ENCODE measurements at regions not wholly inside any gene's neighbourhood (a gene's known extent, or its start where the extent isn't known, plus 50 kb on each side); places are given as distances from the start of the nearest gene placed in this dataset.

DNA sequence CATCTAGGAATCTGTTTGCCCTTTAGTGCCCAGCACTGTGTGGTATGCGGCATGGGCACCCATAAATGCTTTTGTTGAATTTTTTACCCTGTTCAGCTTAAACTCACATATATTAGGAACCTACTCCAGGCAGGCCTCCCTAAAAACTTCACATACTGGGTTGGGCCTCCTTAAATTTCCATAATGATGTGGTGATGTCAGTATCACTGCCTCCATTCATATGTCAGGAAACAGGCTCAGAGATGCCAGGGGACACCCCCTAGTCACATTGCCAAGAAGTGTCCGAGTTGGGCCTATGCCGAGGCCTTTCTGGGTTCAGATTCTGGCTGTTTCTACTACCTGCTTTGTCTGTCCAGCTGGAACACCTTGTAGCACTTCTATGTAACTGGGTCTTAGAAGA, 55.7 kb upstream of the RUNX3 start:
- DNase-seq, result no peak
- BruUV-seq (replicated peaks), result no TSS peak
- Histone ChIP-seq H3K27ac (no peak overlapping the region), H3K9me2 (ENCODE audit: insufficient read depth) (no peaks in the 10 kb centered on the region), H3F3A (ENCODE audit: insufficient read depth, low read depth) (no peaks in the 10 kb centered on the region), H4K20me1 (ENCODE audit: insufficient read depth) (no peaks in the 10 kb centered on the region), H3K27me3 (ENCODE audit: insufficient read depth, low read depth) (no peaks in the 10 kb centered on the region), H3K4me3 (no peak overlapping the region), H3K9me3 (ENCODE audit: insufficient read depth, low read depth) (no peaks in the 10 kb centered on the region), H3K4me1 (replicated peaks; ENCODE audit: insufficient read depth) (no peaks in the 10 kb centered on the region), H3K4me2 (no peak overlapping the region), H2AFZ (no peak overlapping the region), H3K36me3 (ENCODE audit: low read depth) (no peaks in the 10 kb centered on the region), H3K79me2 (ENCODE audit: low read depth) (no peaks in the 10 kb centered on the region)
- CTCF ChIA-PET, result no interaction called here
- intact Hi-C loops (cut with micrococcal nuclease; ENCODE audit: unreplicated experiment), result no loop called here
- TF ChIP-seq CTCF (conservative IDR thresholded peaks at IDR 0.05), result no peak
- no peak for TF ChIP-seq EZH2 (IDR thresholded peaks at IDR 0.05; ENCODE audit: low read depth)
- POLR2A ChIA-PET (ENCODE audit: unreplicated experiment), result no interaction called here

DNA sequence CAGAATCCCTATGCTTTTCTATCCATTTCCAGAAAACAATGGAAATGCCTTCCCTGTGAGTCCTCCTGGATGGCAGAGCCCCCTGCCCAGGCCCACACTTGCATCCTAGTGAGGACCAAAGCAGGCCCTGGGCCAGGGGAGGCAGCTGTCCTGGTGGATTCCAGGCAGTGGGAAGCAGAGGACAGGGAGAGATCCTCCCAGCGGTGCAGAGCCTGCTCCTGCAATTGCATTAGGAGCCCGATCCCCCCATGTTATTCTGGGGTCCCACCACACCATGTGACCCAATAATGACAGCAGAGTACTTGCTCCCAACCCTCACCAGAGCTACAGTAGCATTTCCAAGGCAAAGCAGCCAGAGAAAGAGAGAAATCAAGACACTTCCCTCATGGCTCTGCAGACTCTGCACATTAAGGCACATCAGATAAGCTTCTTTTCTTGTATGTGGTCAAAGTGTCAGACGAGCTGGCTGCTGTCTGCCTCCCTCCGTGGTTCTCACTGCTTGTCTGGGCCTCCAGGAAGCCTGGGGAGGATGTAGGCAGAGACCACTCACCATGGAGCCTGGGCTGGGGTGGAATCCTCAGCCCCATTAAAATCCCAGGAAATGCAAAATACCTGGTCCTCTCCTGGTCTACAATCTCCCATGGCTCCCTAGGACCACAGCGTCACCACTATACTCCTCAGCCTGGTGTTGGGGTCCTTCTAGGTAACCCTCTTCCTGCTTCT, 54.9 kb upstream of the RUNX3 start:
- no peaks in the 10 kb centered on the region for H3K9me3 ChIP-seq (ENCODE audit: insufficient read depth, low read depth)
- H4K20me1 ChIP-seq (ENCODE audit: insufficient read depth), result no peaks in the 10 kb centered on the region
- H3K4me3 ChIP-seq, result no peak overlapping the region
- no peak overlapping the region for H2AFZ ChIP-seq
- POLR2A ChIA-PET (ENCODE audit: unreplicated experiment), result no interaction called here
- H3K36me3 ChIP-seq (ENCODE audit: low read depth), result no peaks in the 10 kb centered on the region
- H3K4me2 ChIP-seq, result no peak overlapping the region
- no TSS peak for BruUV-seq (replicated peaks)
- no peak for DNase-seq
- H3F3A ChIP-seq (ENCODE audit: insufficient read depth, low read depth), result no peaks in the 10 kb centered on the region
- TF ChIP-seq CTCF (conservative IDR thresholded peaks at IDR 0.05) (no peak), EZH2 (IDR thresholded peaks at IDR 0.05; ENCODE audit: low read depth) (no peak)
- no peaks in the 10 kb centered on the region for H3K4me1 ChIP-seq (replicated peaks; ENCODE audit: insufficient read depth)
- H3K27ac ChIP-seq, result no peak overlapping the region
- CTCF ChIA-PET, result no interaction called here
- intact Hi-C loops (cut with micrococcal nuclease; ENCODE audit: unreplicated experiment), result no loop called here
- no peaks in the 10 kb centered on the region for H3K9me2 ChIP-seq (ENCODE audit: insufficient read depth)
- H3K79me2 ChIP-seq (ENCODE audit: low read depth), result no peaks in the 10 kb centered on the region
- H3K27me3 ChIP-seq (ENCODE audit: insufficient read depth, low read depth), result no peaks in the 10 kb centered on the region

DNA sequence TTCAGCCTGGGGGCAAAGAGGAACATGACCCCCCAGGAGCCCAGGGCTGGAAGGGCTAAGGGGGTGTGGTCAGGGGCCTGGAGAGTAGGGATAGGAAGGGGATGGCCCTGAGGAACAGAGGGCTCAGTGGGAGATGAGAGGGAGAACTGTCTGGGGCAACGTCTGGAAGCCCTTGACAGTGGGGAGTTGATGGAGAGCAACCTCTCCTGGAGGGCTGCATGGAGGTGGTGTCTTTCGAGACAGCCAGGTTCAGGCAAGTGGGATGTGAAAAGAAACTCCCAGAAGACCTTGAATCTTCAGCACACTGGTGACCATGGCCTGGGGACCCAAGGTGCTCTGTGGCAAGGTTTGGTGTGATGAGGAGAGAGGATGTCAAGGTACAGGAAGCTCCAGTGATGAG, 54.2 kb upstream of the RUNX3 start:
- no peak overlapping the region for H3K4me2 ChIP-seq
- H3K36me3 ChIP-seq (ENCODE audit: low read depth), result no peaks in the 10 kb centered on the region
- no peak for DNase-seq
- no peak overlapping the region for H2AFZ ChIP-seq
- no peak overlapping the region for H3K27ac ChIP-seq
- no peaks in the 10 kb centered on the region for H3K9me2 ChIP-seq (ENCODE audit: insufficient read depth)
- no peaks in the 10 kb centered on the region for H3F3A ChIP-seq (ENCODE audit: insufficient read depth, low read depth)
- CTCF ChIA-PET, result no interaction called here
- H3K4me1 ChIP-seq (replicated peaks; ENCODE audit: insufficient read depth), result no peaks in the 10 kb centered on the region
- BruUV-seq (replicated peaks), result no TSS peak
- TF ChIP-seq CTCF (conservative IDR thresholded peaks at IDR 0.05) (no peak), EZH2 (IDR thresholded peaks at IDR 0.05; ENCODE audit: low read depth) (no peak)
- no peaks in the 10 kb centered on the region for H4K20me1 ChIP-seq (ENCODE audit: insufficient read depth)
- POLR2A ChIA-PET (ENCODE audit: unreplicated experiment), result no interaction called here
- H3K79me2 ChIP-seq (ENCODE audit: low read depth), result no peaks in the 10 kb centered on the region
- H3K9me3 ChIP-seq (ENCODE audit: insufficient read depth, low read depth), result no peaks in the 10 kb centered on the region
- no peaks in the 10 kb centered on the region for H3K27me3 ChIP-seq (ENCODE audit: insufficient read depth, low read depth)
- intact Hi-C loops (cut with micrococcal nuclease; ENCODE audit: unreplicated experiment), result no loop called here
- H3K4me3 ChIP-seq, result no peak overlapping the region

Data from PC-9 (cell line).